SK-N-SH (cell line): ENCODE measurements at regions not wholly inside any gene's neighbourhood (a gene's known extent, or its start where the extent isn't known, plus 50 kb on each side); places are given as distances from the start of the nearest gene placed in this dataset.

Source experiments
- CTCF ChIA-PET: fragments of 300-600, 350-600 bp; formaldehyde crosslinking; extraction: SDS; loops from one replicate; lab custom pipeline; 2021; lab: Yijun Ruan, JAX
- POLR2A ChIA-PET: fragments of 350-600 bp; sonication (Branson Sonifier 250); formaldehyde crosslinking; extraction: SDS; loops from one replicate; lab custom pipeline; 2020; ENCODE audit warnings: antibody characterized with exemption, inconsistent platforms; lab: Yijun Ruan, JAX
- DNase-seq: peaks from one replicate; pipeline ENCODE4 v3.0.0; 2012
- H2AFZ ChIP-seq: fragments of 200-600 bp; sonication (generic); 2 replicates; pipeline ENCODE4 v1.8.1; 2016; ENCODE audit warnings: antibody characterized with exemption, mild to moderate bottlenecking, low read depth
- H3F3A ChIP-seq: fragments of 200-600 bp; sonication (generic); replicated peaks from 2 replicates; pipeline ENCODE3; 2016; ENCODE audit warnings: antibody characterized with exemption, mild to moderate bottlenecking; ENCODE audit not compliant: insufficient read depth
- H3K27ac ChIP-seq, 2 experiments: fragments of 200-500 bp in 1 of 2; fragments of 200-600 bp in 1 of 2; sonication (Bioruptor generic) in 1 of 2; sonication (generic), shearing (Covaris generic) in 1 of 2; 2 replicates each; pipeline versions ENCODE4 v1.5.1 to v1.6.1; 2014 to 2016; ENCODE audit warnings: low read depth in 2 of 2, inconsistent platforms in 1 of 2, low read length in 1 of 2, mild to moderate bottlenecking in 1 of 2, mixed read lengths in 1 of 2
- H3K27me3 ChIP-seq: fragments of 200-600 bp; sonication (generic), shearing (Covaris generic); 2 replicates; pipeline ENCODE4 v1.6.1; 2016; ENCODE audit warnings: mixed run types; ENCODE audit not compliant: insufficient read depth
- H3K36me3 ChIP-seq, 2 experiments: fragments of 200-500 bp in 1 of 2; fragments of 200-600 bp in 1 of 2; sonication (Bioruptor generic) in 1 of 2; sonication (generic) in 1 of 2; replicated peaks in 1 of 2; 2 replicates each; pipeline versions ENCODE3 to v1.5.1; 2014 to 2016; ENCODE audit warnings: low read length in 1 of 2, mild to moderate bottlenecking in 1 of 2; ENCODE audit not compliant: insufficient read depth in 2 of 2, control insufficient read depth in 1 of 2
- H3K4me1 ChIP-seq, 2 experiments: fragments of 200-500 bp in 1 of 2; fragments of 200-600 bp in 1 of 2; sonication (Bioruptor generic) in 1 of 2; sonication (generic), shearing (Covaris generic) in 1 of 2; 2 replicates each; pipeline versions ENCODE4 v1.5.1 to v1.6.1; 2014 to 2016; ENCODE audit warnings: low read depth in 1 of 2, low read length in 1 of 2, mixed run types in 1 of 2; ENCODE audit not compliant: insufficient read depth in 2 of 2, control insufficient read depth in 1 of 2
- H3K4me2 ChIP-seq: fragments of 200-600 bp; sonication (generic), shearing (Covaris generic); 2 replicates; pipeline ENCODE4 v1.6.1; 2017; ENCODE audit warnings: mixed run types
- H3K4me3 ChIP-seq, 2 experiments: fragments of 200-500 bp in 1 of 2; fragments of 200-600 bp in 1 of 2; sonication (Bioruptor generic) in 1 of 2; sonication (generic), shearing (Covaris generic) in 1 of 2; 2 replicates each; pipeline versions ENCODE4 v1.5.1 to v1.8.1; 2014 to 2016; ENCODE audit warnings: low read depth in 2 of 2, inconsistent platforms in 1 of 2, low read length in 1 of 2, mild to moderate bottlenecking in 1 of 2, mixed read lengths in 1 of 2, moderate library complexity in 1 of 2
- H3K79me2 ChIP-seq: fragments of 200-600 bp; sonication (generic); 2 replicates; pipeline ENCODE4 v1.8.1; 2017; ENCODE audit warnings: mild to moderate bottlenecking; ENCODE audit not compliant: insufficient read depth
- H3K9ac ChIP-seq: fragments of 200-600 bp; sonication (generic); 2 replicates; pipeline ENCODE4 v1.6.1; 2017; ENCODE audit warnings: mixed run types
- H3K9me2 ChIP-seq: fragments of 200-600 bp; sonication (generic); 2 replicates; pipeline ENCODE4 v1.6.1; 2017; ENCODE audit warnings: mixed run types
- H3K9me3 ChIP-seq: fragments of 200-600 bp; sonication (generic); 2 replicates; pipeline ENCODE4 v1.6.1; 2017; ENCODE audit warnings: mixed run types, mild to moderate bottlenecking, moderate library complexity
- H4K20me1 ChIP-seq: fragments of 200-600 bp; sonication (generic); 2 replicates; pipeline ENCODE4 v1.6.1; 2017; ENCODE audit warnings: mild to moderate bottlenecking, mixed run types; ENCODE audit not compliant: insufficient read depth
- FOSL2 ChIP-seq: IDR thresholded peaks from 2 replicates; pipeline ENCODE4 v1.4.0; 2012; ENCODE audit warnings: low read depth, mild to moderate bottlenecking, moderate library complexity, borderline replicate concordance
- GABPA ChIP-seq: IDR thresholded peaks from 2 replicates; pipeline ENCODE4 v1.4.0; 2012; ENCODE audit warnings: low read depth, mild to moderate bottlenecking
- MAX ChIP-seq: IDR thresholded peaks from 2 replicates; pipeline ENCODE4 v1.4.0; 2012; ENCODE audit warnings: low read depth
- MEF2A ChIP-seq: IDR thresholded peaks from 2 replicates; pipeline ENCODE4 v1.4.0; 2012; ENCODE audit warnings: low read depth, borderline replicate concordance
- NRF1 ChIP-seq: IDR thresholded peaks from 2 replicates; pipeline ENCODE4 v1.6.1; 2012; ENCODE audit warnings: low read depth, mild to moderate bottlenecking, low read length
- POLR2AphosphoS5 ChIP-seq: IDR thresholded peaks from 2 replicates; pipeline ENCODE4 v1.6.1; 2012; ENCODE audit warnings: low read depth, low read length
- RAD21 ChIP-seq: IDR thresholded peaks from 2 replicates; pipeline ENCODE4 v1.6.1; 2012; ENCODE audit warnings: mild to moderate bottlenecking, low read length
- RXRA ChIP-seq: IDR thresholded peaks from 2 replicates; pipeline ENCODE4 v1.4.0; 2012; ENCODE audit warnings: low read depth, mild to moderate bottlenecking, borderline replicate concordance
- SIN3A ChIP-seq: IDR thresholded peaks from 2 replicates; pipeline ENCODE4 v1.6.1; 2012; ENCODE audit warnings: low read depth, mild to moderate bottlenecking, low read length, moderate library complexity, borderline replicate concordance
- TCF12 ChIP-seq: IDR thresholded peaks from 2 replicates; pipeline ENCODE4 v1.4.0; 2012
- TEAD4 ChIP-seq: IDR thresholded peaks from 2 replicates; pipeline ENCODE4 v1.4.0; 2012; ENCODE audit warnings: mild to moderate bottlenecking, borderline replicate concordance; ENCODE audit not compliant: insufficient read depth
- WGBS: methylation state at CpG from one replicate; pipeline ENCODE4 v1.1.6; 2017; ENCODE audit warnings: low lambda C conversion rate; 5-methylcytosine and 5-hydroxymethylcytosine counted together
- TF ChIP-seq, protein P1 (sequence below): fragments of 200-600 bp; sonication (generic); IDR thresholded peaks from 2 replicates; pipeline ENCODE4 v1.6.1; 2017; ENCODE audit warnings: antibody characterized with exemption, mild to moderate bottlenecking, moderate library complexity
- TF ChIP-seq, protein P2 (sequence below): fragments of 150-350 bp; IDR thresholded peaks from 2 replicates; pipeline ENCODE4 v1.6.1; 2017; ENCODE audit warnings: antibody characterized with exemption, low read length, low read depth, borderline replicate concordance
- TF ChIP-seq, protein P3 (sequence below): IDR thresholded peaks from 2 replicates; pipeline ENCODE4 v1.4.0; 2012; ENCODE audit warnings: low read depth, borderline replicate concordance
- TF ChIP-seq, protein P4 (sequence below): IDR thresholded peaks from 2 replicates; pipeline ENCODE4 v1.6.1; 2012; ENCODE audit warnings: mild to moderate bottlenecking, low read depth, low read length, moderate library complexity

GRCh38 chr7:52257890-52258289 is 777.5 kb upstream of the POM121L12 start:
- ChIA-PET CTCF (no interaction called here), POLR2A (no interaction called here)
- H3K79me2 ChIP-seq = no peaks in the 10 kb centered on the region
- DNase-seq = no peak
- TF ChIP-seq RAD21 = no peak
- TF ChIP-seq SIN3A = no peak
- TF ChIP-seq, protein P1, sequence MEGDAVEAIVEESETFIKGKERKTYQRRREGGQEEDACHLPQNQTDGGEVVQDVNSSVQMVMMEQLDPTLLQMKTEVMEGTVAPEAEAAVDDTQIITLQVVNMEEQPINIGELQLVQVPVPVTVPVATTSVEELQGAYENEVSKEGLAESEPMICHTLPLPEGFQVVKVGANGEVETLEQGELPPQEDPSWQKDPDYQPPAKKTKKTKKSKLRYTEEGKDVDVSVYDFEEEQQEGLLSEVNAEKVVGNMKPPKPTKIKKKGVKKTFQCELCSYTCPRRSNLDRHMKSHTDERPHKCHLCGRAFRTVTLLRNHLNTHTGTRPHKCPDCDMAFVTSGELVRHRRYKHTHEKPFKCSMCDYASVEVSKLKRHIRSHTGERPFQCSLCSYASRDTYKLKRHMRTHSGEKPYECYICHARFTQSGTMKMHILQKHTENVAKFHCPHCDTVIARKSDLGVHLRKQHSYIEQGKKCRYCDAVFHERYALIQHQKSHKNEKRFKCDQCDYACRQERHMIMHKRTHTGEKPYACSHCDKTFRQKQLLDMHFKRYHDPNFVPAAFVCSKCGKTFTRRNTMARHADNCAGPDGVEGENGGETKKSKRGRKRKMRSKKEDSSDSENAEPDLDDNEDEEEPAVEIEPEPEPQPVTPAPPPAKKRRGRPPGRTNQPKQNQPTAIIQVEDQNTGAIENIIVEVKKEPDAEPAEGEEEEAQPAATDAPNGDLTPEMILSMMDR = no peak
- TF ChIP-seq, protein P2, sequence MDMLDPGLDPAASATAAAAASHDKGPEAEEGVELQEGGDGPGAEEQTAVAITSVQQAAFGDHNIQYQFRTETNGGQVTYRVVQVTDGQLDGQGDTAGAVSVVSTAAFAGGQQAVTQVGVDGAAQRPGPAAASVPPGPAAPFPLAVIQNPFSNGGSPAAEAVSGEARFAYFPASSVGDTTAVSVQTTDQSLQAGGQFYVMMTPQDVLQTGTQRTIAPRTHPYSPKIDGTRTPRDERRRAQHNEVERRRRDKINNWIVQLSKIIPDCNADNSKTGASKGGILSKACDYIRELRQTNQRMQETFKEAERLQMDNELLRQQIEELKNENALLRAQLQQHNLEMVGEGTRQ = no peak
- TF ChIP-seq MAX = no peak
- TF ChIP-seq, protein P3, sequence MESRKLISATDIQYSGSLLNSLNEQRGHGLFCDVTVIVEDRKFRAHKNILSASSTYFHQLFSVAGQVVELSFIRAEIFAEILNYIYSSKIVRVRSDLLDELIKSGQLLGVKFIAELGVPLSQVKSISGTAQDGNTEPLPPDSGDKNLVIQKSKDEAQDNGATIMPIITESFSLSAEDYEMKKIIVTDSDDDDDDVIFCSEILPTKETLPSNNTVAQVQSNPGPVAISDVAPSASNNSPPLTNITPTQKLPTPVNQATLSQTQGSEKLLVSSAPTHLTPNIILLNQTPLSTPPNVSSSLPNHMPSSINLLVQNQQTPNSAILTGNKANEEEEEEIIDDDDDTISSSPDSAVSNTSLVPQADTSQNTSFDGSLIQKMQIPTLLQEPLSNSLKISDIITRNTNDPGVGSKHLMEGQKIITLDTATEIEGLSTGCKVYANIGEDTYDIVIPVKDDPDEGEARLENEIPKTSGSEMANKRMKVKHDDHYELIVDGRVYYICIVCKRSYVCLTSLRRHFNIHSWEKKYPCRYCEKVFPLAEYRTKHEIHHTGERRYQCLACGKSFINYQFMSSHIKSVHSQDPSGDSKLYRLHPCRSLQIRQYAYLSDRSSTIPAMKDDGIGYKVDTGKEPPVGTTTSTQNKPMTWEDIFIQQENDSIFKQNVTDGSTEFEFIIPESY = no peak
- no peaks in the 10 kb centered on the region; a peak in 1 of 4 replicates for H3K4me1 ChIP-seq
- no peaks in the 10 kb centered on the region for H3K9me2 ChIP-seq
- no peak overlapping the region for H3K27ac ChIP-seq
- H3F3A ChIP-seq = no peaks in the 10 kb centered on the region
- no peaks in the 10 kb centered on the region for H3K27me3 ChIP-seq
- no peaks in the 10 kb centered on the region; the same call in 1 of the 2 replicates for H3K9me3 ChIP-seq
- no peak overlapping the region for H3K4me2 ChIP-seq
- no peak overlapping the region for H3K9ac ChIP-seq
- H4K20me1 ChIP-seq = no peaks in the 10 kb centered on the region
- H3K4me3 ChIP-seq = no peak overlapping the region
- 0% methylated on average over 2 of the region's 2 CpGs for WGBS
- no peak overlapping the region for H2AFZ ChIP-seq
- no peaks in the 10 kb centered on the region for H3K36me3 ChIP-seq

DNA sequence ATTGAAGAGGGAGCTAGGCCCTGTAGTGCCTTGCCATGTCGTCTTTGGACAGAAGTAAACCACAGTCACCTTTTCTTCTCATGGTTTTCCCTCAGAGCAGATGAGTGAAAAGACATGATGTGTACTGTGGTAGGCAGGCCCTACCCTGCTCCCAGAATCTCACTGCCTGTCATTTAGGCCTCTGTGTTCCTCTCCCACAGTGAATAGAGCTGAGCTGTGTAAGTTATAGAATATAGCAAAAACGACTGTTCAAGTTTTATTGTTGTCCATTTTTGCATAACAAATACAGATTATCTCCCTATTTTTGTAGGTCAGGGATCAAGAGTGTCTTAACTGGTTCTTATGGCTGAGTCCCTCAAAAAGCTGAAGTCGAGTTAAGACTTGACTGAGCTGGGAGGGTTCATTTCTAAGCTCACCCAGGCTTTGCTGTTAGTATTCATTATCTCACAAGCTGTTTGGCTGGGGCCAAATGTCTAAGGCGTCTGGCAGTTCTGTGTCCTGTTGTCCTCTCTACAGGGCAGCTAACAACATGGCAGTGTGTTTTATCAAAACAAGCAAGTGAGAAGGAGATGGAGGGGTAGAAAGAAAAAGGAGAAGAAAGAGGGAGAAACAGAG is 780.9 kb upstream of the POM121L12 start:
- Histone ChIP-seq H3K9me3 (no peaks in the 10 kb centered on the region), H3K27ac (no peak overlapping the region), H3K36me3 (no peaks in the 10 kb centered on the region), H3K27me3 (no peaks in the 10 kb centered on the region), H3F3A (no peaks in the 10 kb centered on the region), H3K79me2 (no peaks in the 10 kb centered on the region), H3K4me1 (peaks cover 0 to 4% of the 10 kb centered on the region in 2 experiments; a peak in 1 of 4 replicates), H3K9ac (no peak overlapping the region), H4K20me1 (no peaks in the 10 kb centered on the region), H2AFZ (no peak overlapping the region), H3K4me3 (no peak overlapping the region), H3K4me2 (no peak overlapping the region), H3K9me2 (no peaks in the 10 kb centered on the region)
- ChIA-PET CTCF (interaction anchor here (0.6 to 1.5 kb wide), 4 partner anchors 14 to 824 kb away, joined by 3 to 7 read pairs (median 3); no protein-coding TSS in a partner anchor), POLR2A (no interaction called here)
- 9% methylated on average over 4 of the region's 4 CpGs for WGBS
- DNase-seq = no peak
- TF ChIP-seq, protein P1 = no peak
- no peak for TF ChIP-seq TCF12
- TF ChIP-seq POLR2AphosphoS5 = no peak
- TF ChIP-seq TEAD4 = no peak
- TF ChIP-seq MAX = no peak
- TF ChIP-seq MEF2A = no peak
- TF ChIP-seq SIN3A = no peak
- TF ChIP-seq GABPA = no peak
- no peak for TF ChIP-seq NRF1
- TF ChIP-seq FOSL2 = no peak
- no peak for TF ChIP-seq RXRA
- TF ChIP-seq, protein P4, sequence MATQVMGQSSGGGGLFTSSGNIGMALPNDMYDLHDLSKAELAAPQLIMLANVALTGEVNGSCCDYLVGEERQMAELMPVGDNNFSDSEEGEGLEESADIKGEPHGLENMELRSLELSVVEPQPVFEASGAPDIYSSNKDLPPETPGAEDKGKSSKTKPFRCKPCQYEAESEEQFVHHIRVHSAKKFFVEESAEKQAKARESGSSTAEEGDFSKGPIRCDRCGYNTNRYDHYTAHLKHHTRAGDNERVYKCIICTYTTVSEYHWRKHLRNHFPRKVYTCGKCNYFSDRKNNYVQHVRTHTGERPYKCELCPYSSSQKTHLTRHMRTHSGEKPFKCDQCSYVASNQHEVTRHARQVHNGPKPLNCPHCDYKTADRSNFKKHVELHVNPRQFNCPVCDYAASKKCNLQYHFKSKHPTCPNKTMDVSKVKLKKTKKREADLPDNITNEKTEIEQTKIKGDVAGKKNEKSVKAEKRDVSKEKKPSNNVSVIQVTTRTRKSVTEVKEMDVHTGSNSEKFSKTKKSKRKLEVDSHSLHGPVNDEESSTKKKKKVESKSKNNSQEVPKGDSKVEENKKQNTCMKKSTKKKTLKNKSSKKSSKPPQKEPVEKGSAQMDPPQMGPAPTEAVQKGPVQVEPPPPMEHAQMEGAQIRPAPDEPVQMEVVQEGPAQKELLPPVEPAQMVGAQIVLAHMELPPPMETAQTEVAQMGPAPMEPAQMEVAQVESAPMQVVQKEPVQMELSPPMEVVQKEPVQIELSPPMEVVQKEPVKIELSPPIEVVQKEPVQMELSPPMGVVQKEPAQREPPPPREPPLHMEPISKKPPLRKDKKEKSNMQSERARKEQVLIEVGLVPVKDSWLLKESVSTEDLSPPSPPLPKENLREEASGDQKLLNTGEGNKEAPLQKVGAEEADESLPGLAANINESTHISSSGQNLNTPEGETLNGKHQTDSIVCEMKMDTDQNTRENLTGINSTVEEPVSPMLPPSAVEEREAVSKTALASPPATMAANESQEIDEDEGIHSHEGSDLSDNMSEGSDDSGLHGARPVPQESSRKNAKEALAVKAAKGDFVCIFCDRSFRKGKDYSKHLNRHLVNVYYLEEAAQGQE = no peak
